ENCODE measurements at regions not wholly inside any gene's neighbourhood (a gene's known extent, or its start where the extent isn't known, plus 50 kb on each side); places are given as distances from the start of the nearest gene placed in this dataset.

DNA sequence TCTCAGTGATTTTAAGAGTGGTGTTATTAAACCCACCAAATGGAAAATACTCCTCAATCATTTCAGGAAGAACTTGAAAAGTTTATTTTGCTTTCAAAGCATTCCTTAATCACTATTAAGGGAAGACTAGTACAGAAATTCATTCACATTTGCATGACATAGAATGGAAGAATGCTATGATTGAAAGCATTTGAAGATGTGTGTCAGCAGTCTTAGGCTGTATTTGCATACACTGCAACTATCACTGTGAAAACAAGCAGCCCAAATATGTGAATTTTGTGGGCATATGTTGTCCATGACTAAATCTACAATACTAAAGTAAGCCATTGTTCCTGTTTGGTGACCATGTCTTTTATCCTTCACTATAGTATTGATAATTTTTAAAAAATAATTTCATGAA lies 95.8 kb downstream of the CNTN3 start:
- TF ChIP-seq SIN3A (IDR thresholded peaks at IDR 0.05; ENCODE audit: borderline replicate concordance, insufficient read depth, low read length) (no peak), TAF1 (IDR thresholded peaks at IDR 0.05; ENCODE audit: borderline replicate concordance, insufficient read depth, low read length) (no peak), POLR2AphosphoS5 (IDR thresholded peaks at IDR 0.05; ENCODE audit: low read depth, low read length) (no peak), FOXP2 (optimal IDR thresholded peaks at IDR 0.05; ENCODE audit: borderline replicate concordance, extremely low read depth, extremely low read length, insufficient read depth) (no peak)
- TF ChIP-seq, protein P1, sequence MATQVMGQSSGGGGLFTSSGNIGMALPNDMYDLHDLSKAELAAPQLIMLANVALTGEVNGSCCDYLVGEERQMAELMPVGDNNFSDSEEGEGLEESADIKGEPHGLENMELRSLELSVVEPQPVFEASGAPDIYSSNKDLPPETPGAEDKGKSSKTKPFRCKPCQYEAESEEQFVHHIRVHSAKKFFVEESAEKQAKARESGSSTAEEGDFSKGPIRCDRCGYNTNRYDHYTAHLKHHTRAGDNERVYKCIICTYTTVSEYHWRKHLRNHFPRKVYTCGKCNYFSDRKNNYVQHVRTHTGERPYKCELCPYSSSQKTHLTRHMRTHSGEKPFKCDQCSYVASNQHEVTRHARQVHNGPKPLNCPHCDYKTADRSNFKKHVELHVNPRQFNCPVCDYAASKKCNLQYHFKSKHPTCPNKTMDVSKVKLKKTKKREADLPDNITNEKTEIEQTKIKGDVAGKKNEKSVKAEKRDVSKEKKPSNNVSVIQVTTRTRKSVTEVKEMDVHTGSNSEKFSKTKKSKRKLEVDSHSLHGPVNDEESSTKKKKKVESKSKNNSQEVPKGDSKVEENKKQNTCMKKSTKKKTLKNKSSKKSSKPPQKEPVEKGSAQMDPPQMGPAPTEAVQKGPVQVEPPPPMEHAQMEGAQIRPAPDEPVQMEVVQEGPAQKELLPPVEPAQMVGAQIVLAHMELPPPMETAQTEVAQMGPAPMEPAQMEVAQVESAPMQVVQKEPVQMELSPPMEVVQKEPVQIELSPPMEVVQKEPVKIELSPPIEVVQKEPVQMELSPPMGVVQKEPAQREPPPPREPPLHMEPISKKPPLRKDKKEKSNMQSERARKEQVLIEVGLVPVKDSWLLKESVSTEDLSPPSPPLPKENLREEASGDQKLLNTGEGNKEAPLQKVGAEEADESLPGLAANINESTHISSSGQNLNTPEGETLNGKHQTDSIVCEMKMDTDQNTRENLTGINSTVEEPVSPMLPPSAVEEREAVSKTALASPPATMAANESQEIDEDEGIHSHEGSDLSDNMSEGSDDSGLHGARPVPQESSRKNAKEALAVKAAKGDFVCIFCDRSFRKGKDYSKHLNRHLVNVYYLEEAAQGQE (IDR thresholded peaks at IDR 0.05; ENCODE audit: insufficient read depth in 1 of 2, low read depth in 2 of 2, low read length in 2 of 2), result no peak

DNA sequence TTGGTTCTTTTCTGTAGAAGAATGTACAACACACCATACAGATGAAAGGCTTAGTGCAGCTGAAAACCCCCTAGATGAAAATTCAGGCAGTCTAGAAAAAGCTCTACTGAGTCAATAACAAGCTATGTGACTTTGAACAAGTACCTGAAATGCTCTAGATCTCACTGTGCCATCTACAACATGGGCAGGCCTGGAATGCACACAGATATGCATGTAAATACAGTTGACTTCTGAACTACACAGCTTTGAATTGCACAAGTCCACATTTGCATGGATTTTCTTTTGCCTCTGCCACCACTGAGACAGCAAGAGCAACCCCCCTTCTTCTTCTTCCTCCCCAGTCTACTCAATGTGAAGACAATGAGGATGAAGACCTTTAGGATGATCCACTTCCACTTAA lies 98.4 kb downstream of the CNTN3 start:
- no peak for TF ChIP-seq SIN3A (IDR thresholded peaks at IDR 0.05; ENCODE audit: borderline replicate concordance, insufficient read depth, low read length)
- no peak for TF ChIP-seq FOXP2 (optimal IDR thresholded peaks at IDR 0.05; ENCODE audit: borderline replicate concordance, extremely low read depth, extremely low read length, insufficient read depth)
- no peak for TF ChIP-seq TAF1 (IDR thresholded peaks at IDR 0.05; ENCODE audit: borderline replicate concordance, insufficient read depth, low read length)
- TF ChIP-seq, protein P1 (IDR thresholded peaks at IDR 0.05; ENCODE audit: insufficient read depth in 1 of 2, low read depth in 2 of 2, low read length in 2 of 2), result no peak
- TF ChIP-seq POLR2AphosphoS5 (IDR thresholded peaks at IDR 0.05; ENCODE audit: low read depth, low read length), result no peak

DNA sequence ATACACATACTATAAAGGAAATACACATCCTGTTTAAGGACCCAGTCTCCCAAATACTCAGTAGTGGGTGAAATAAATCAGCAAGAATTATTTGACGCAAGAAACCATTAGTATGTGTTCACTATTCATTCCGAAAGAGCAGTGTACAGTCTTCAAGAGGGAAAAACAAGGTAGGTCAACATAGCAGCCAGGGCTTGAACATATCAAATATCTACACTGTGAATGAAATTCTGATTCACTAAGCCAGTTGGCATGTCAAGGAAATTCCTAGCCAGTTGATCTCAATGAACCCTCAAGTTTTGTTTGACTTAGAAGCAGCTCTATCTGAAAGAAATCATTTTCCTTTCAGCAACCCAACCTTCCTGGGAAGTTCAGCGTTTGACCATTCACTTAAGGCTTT lies 99.0 kb downstream of the CNTN3 start:
- TF ChIP-seq, protein P1 (IDR thresholded peaks at IDR 0.05; ENCODE audit: insufficient read depth in 1 of 2, low read depth in 2 of 2, low read length in 2 of 2), result no peak
- TF ChIP-seq SIN3A (IDR thresholded peaks at IDR 0.05; ENCODE audit: borderline replicate concordance, insufficient read depth, low read length), result no peak
- TF ChIP-seq TAF1 (IDR thresholded peaks at IDR 0.05; ENCODE audit: borderline replicate concordance, insufficient read depth, low read length), result no peak
- TF ChIP-seq POLR2AphosphoS5 (IDR thresholded peaks at IDR 0.05; ENCODE audit: low read depth, low read length), result no peak
- TF ChIP-seq FOXP2 (optimal IDR thresholded peaks at IDR 0.05; ENCODE audit: borderline replicate concordance, extremely low read depth, extremely low read length, insufficient read depth), result no peak

DNA sequence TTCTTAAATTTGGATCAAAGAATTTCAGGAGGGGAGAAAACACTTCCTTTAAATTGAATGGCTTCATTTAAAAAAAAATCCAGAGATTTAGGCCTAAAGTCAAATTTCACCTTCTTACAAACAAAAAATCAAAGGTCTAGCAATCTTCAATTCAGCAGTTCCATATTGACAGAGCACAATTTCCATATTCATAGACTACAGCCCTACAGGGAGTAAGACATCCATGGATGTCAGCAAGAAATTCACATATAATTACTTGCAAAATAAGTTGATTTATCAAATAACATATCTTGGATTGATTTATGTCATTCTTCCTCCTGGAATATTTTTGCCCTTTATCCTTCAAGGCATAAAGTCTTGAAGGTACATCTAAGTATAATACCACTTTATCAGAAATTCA lies 103.4 kb downstream of the CNTN3 start:
- no peak for TF ChIP-seq TAF1 (IDR thresholded peaks at IDR 0.05; ENCODE audit: borderline replicate concordance, insufficient read depth, low read length)
- TF ChIP-seq, protein P1 (IDR thresholded peaks at IDR 0.05; ENCODE audit: insufficient read depth in 1 of 2, low read depth in 2 of 2, low read length in 2 of 2), result no peak
- no peak for TF ChIP-seq FOXP2 (optimal IDR thresholded peaks at IDR 0.05; ENCODE audit: borderline replicate concordance, extremely low read depth, extremely low read length, insufficient read depth)
- TF ChIP-seq POLR2AphosphoS5 (IDR thresholded peaks at IDR 0.05; ENCODE audit: low read depth, low read length), result no peak
- TF ChIP-seq SIN3A (IDR thresholded peaks at IDR 0.05; ENCODE audit: borderline replicate concordance, insufficient read depth, low read length), result no peak

Data from PFSK-1 (cell line).